HepG2 (cell line): ENCODE measurements at regions not wholly inside any gene's neighbourhood (a gene's known extent, or its start where the extent isn't known, plus 50 kb on each side); places are given as distances from the start of the nearest gene placed in this dataset.

Experiments used
- ATAC-seq: fragments of 200-7000 bp; cut with Tn5 transposase; 3 replicates; pipeline ENCODE4 v1.9.1; 2020; ENCODE audit warnings: mild to moderate bottlenecking, moderate library complexity
- BruUV-seq: library from RNA; stranded (reverse); fragments of 400-500 nt; replicated peaks from 2 replicates; lab custom pipeline; 2021; lab: Mats Ljungman, UMichigan
- CTCF ChIA-PET: fragments of 300-600 bp; formaldehyde crosslinking; extraction: SDS; loops from one replicate; lab custom pipeline; 2021; ENCODE audit warnings: low total read pairs, inconsistent platforms, low intra/inter-chr PET ratio; lab: Yijun Ruan, JAX
- POLR2A ChIA-PET: fragments of 350-600 bp; sonication (Branson Sonifier 250); formaldehyde crosslinking; loops from one replicate; lab custom pipeline; 2020; ENCODE audit warnings: antibody characterized with exemption, inconsistent platforms; lab: Yijun Ruan, JAX
- DNase-seq: peaks from one replicate; pipeline ENCODE4 v3.0.0-alpha.2; 2015; ENCODE audit warnings: low spot score
- FAIRE-seq: peaks from 3 replicates; lab custom pipeline; 2011; peaks lifted over from hg19 to GRCh38; lab: Jason Lieb, UNC
- H2AFZ ChIP-seq: one replicate; pipeline ENCODE4 v1.6.1; 2011; ENCODE audit warnings: low read length, inconsistent platforms
- H3K27ac ChIP-seq: fragments of 300-600 bp; 3 replicates; pipeline ENCODE4 v1.8.0; 2011; ENCODE audit warnings: mixed run types, mild to moderate bottlenecking, mixed read lengths, low read length, inconsistent platforms; ENCODE audit not compliant: insufficient read depth; ENCODE audit errors: extremely low read length
- H3K27me3 ChIP-seq, 2 experiments: fragments of 200-600 bp in 1 of 2; 2 replicates in 1 of 2; 3 replicates in 1 of 2; pipeline versions ENCODE4 v1.6.0 to v1.8.0; 2011; ENCODE audit warnings: low read length in 2 of 2, mild to moderate bottlenecking in 2 of 2, moderate library complexity in 2 of 2, inconsistent platforms in 1 of 2; ENCODE audit not compliant: insufficient read depth in 2 of 2, control insufficient read depth in 1 of 2
- H3K36me3 ChIP-seq, 2 experiments: fragments of 200-600 bp in 1 of 2; replicated peaks in 1 of 2; 2 replicates in 1 of 2; 3 replicates in 1 of 2; pipeline versions ENCODE4 v1.5.1 to v1.8.0; 2011; ENCODE audit warnings: low read length in 2 of 2, inconsistent platforms in 1 of 2; ENCODE audit not compliant: insufficient read depth in 2 of 2, control insufficient read depth in 1 of 2
- H3K4me1 ChIP-seq: 2 replicates; pipeline ENCODE4 v1.5.1; 2012; ENCODE audit warnings: low read length, inconsistent platforms; ENCODE audit not compliant: insufficient read depth
- H3K4me2 ChIP-seq: 2 replicates; pipeline ENCODE4 v1.6.0; 2011; ENCODE audit warnings: low read depth, low read length, inconsistent platforms
- H3K4me3 ChIP-seq, 3 experiments: fragments of 200-600 bp in 1 of 3; sonication (generic), shearing (Covaris generic) in 1 of 3; replicated peaks in 1 of 3; 2 replicates each; pipeline ENCODE4 v1.5.1; 2011 to 2016; ENCODE audit warnings: low read length in 3 of 3, inconsistent platforms in 2 of 3, low read depth in 2 of 3, mild to moderate bottlenecking in 2 of 3, control low read depth in 1 of 3, mixed read lengths in 1 of 3; ENCODE audit not compliant: insufficient read depth in 1 of 3
- H3K79me2 ChIP-seq: one replicate; pipeline ENCODE4 v1.6.1; 2011; ENCODE audit warnings: low read length, inconsistent platforms; ENCODE audit not compliant: insufficient read depth
- H3K9ac ChIP-seq: 2 replicates; pipeline ENCODE4 v1.6.0; 2011; ENCODE audit warnings: mild to moderate bottlenecking, low read depth, low read length, inconsistent platforms; ENCODE audit not compliant: insufficient read depth
- H3K9me3 ChIP-seq: 2 replicates; pipeline ENCODE4 v1.5.1; 2012; ENCODE audit warnings: mild to moderate bottlenecking, low read length
- H4K20me1 ChIP-seq: 2 replicates; pipeline ENCODE4 v1.6.0; 2011; ENCODE audit warnings: inconsistent platforms, mild to moderate bottlenecking, low read length, moderate library complexity; ENCODE audit not compliant: insufficient read depth
- DZIP1 ChIP-seq: sonication (generic); formaldehyde crosslinking; IDR thresholded peaks from 2 replicates; pipeline ENCODE4 v1.5.0; 2020; ENCODE audit warnings: mild to moderate bottlenecking, missing genetic modification reagents
- GTF2F1 ChIP-seq: fragments of 150-350 bp; IDR thresholded peaks from 2 replicates; pipeline ENCODE4 v1.6.1; 2014; ENCODE audit warnings: low read length
- MEF2D ChIP-seq: sonication (generic); formaldehyde crosslinking; IDR thresholded peaks from 2 replicates; pipeline ENCODE4 v1.5.1; 2020; ENCODE audit warnings: mild to moderate bottlenecking, missing genetic modification reagents
- MXD3 ChIP-seq: IDR thresholded peaks from 2 replicates; pipeline ENCODE4 v1.6.1; 2016; ENCODE audit warnings: mild to moderate bottlenecking, missing biosample characterization, missing genetic modification reagents
- SKI ChIP-seq: fragments of 450-650 bp; IDR thresholded peaks from one replicate; pipeline ENCODE4 v1.6.1; 2018; ENCODE audit warnings: mild to moderate bottlenecking; ENCODE audit not compliant: partially characterized antibody
- ZBTB43 ChIP-seq: sonication (generic); formaldehyde crosslinking; conservative IDR thresholded peaks from 2 replicates; pipeline ENCODE4 v1.4.0; 2020; ENCODE audit warnings: missing genetic modification reagents
- ZHX1 ChIP-seq: sonication (generic); formaldehyde crosslinking; IDR thresholded peaks from 2 replicates; pipeline ENCODE4 v1.8.1; 2022; ENCODE audit warnings: low read depth, mild to moderate bottlenecking, missing genetic modification reagents
- WGBS: methylation state at CpG from one replicate; pipeline ENCODE4 v1.1.6; 2017; ENCODE audit warnings: low lambda C conversion rate; 5-methylcytosine and 5-hydroxymethylcytosine counted together
- in situ Hi-C: cut with HindIII; loops from 2 replicates; pipeline ENCODE4 v1.10.0; 2017; ENCODE audit warnings: low pct_unique_long_range_greater_than_20kb; ENCODE audit not compliant: extremely low pct_ligation_motif_present
- intact Hi-C: fragments of 100-400 bp; cut with micrococcal nuclease; formaldehyde crosslinking; loops from one replicate; pipeline ENCODE4 v1.10.0; 2022; ENCODE audit not compliant: unreplicated experiment

- no peaks in the 10 kb centered on the region for H3K27me3 ChIP-seq
- ChIA-PET CTCF (no interaction called here), POLR2A (no interaction called here)
- H3K9me3 ChIP-seq: peaks cover 12% of the 10 kb centered on the region
- no peaks in the 10 kb centered on the region for H3K36me3 ChIP-seq
- H2AFZ ChIP-seq: no peak overlapping the region
- no peak overlapping the region for H3K4me3 ChIP-seq
- FAIRE-seq (no peak), ATAC-seq (no peak), DNase-seq (no peak)
- no peaks in the 10 kb centered on the region for H4K20me1 ChIP-seq
- H3K79me2 ChIP-seq: no peaks in the 10 kb centered on the region
- WGBS: 44% methylated on average over 2 of the region's 2 CpGs
- H3K27ac ChIP-seq: no peak overlapping the region
- in situ Hi-C loops (no loop called here), intact Hi-C loops (no loop called here)
- TF ChIP-seq MXD3 (CRISPR knock-in tag) (no peak), SKI (no peak), GTF2F1 (no peak), MEF2D (CRISPR knock-in tag) (no peak), ZBTB43 (CRISPR knock-in tag) (no peak), ZHX1 (CRISPR knock-in tag) (no peak), DZIP1 (CRISPR knock-in tag) (no peak)
- no peak overlapping the region for H3K9ac ChIP-seq
- H3K4me2 ChIP-seq: no peak overlapping the region
- H3K4me1 ChIP-seq: no peaks in the 10 kb centered on the region
- BruUV-seq: no TSS peak
Measured at GRCh38 chr18:10361660-10362059, 92.8 kb upstream of the APCDD1 start.
